Neuronal stem cell (in vitro differentiated cells): ENCODE measurements at regions not wholly inside any gene's neighbourhood (a gene's known extent, or its start where the extent isn't known, plus 50 kb on each side); places are given as distances from the start of the nearest gene placed in this dataset.
A peak's percentile ranks its signal among the peaks of the same experiment; 100 is the strongest.

ENCODE experiments used
- DNase-seq: peaks from one replicate; pipeline ENCODE4 v3.0.0-alpha.2; 2013; ENCODE audit warnings: low spot score
- H2AFZ ChIP-seq: one replicate; pipeline ENCODE4 v1.6.1; 2013; ENCODE audit warnings: mild to moderate bottlenecking, low read length, inconsistent platforms
- H2AK5ac ChIP-seq: 2 replicates; pipeline ENCODE4 v1.6.1; 2013; ENCODE audit warnings: low read depth, mild to moderate bottlenecking, inconsistent platforms, low read length, moderate library complexity, mixed read lengths
- H2BK120ac ChIP-seq: 2 replicates; pipeline ENCODE4 v1.6.1; 2013; ENCODE audit warnings: low read depth, mild to moderate bottlenecking, inconsistent platforms, low read length, moderate library complexity, mixed read lengths
- H2BK12ac ChIP-seq: one replicate; pipeline ENCODE4 v1.6.1; 2013; ENCODE audit warnings: low read length, inconsistent platforms
- H2BK15ac ChIP-seq: 2 replicates; pipeline ENCODE4 v1.6.1; 2013; ENCODE audit warnings: mild to moderate bottlenecking, low read length, inconsistent platforms, mixed read lengths
- H2BK5ac ChIP-seq: one replicate; pipeline ENCODE4 v1.6.1; 2013; ENCODE audit warnings: inconsistent platforms, mild to moderate bottlenecking, low read length, moderate library complexity
- H3K14ac ChIP-seq: one replicate; pipeline ENCODE4 v1.6.1; 2013; ENCODE audit warnings: low read length, inconsistent platforms
- H3K18ac ChIP-seq: 2 replicates; pipeline ENCODE4 v1.6.1; 2013; ENCODE audit warnings: low read length, inconsistent platforms
- H3K23ac ChIP-seq: 2 replicates; pipeline ENCODE4 v1.6.1; 2013; ENCODE audit warnings: low read depth, mild to moderate bottlenecking, mixed read lengths, low read length, inconsistent platforms; ENCODE audit not compliant: poor library complexity
- H3K27ac ChIP-seq: replicated peaks from 3 replicates; pipeline ENCODE4 v1.5.1; 2013; ENCODE audit warnings: low read length, inconsistent platforms
- H3K27me3 ChIP-seq, 3 experiments: 2 replicates each; pipeline ENCODE4 v1.6.1; 2013; ENCODE audit warnings: low read length in 3 of 3, mild to moderate bottlenecking in 2 of 3, inconsistent platforms in 1 of 3, low read depth in 1 of 3, mixed read lengths in 1 of 3, moderate library complexity in 1 of 3; ENCODE audit not compliant: control insufficient read depth in 3 of 3, insufficient read depth in 3 of 3
- H3K36me3 ChIP-seq, 2 donors: replicated peaks in 1 of 2; 2 replicates each; pipeline ENCODE4 v1.6.1; 2013; ENCODE audit warnings: low read length in 2 of 2; ENCODE audit not compliant: control insufficient read depth in 2 of 2, insufficient read depth in 2 of 2
- H3K4ac ChIP-seq: 2 replicates; pipeline ENCODE4 v1.6.1; 2013; ENCODE audit warnings: inconsistent platforms, mild to moderate bottlenecking, low read length, moderate library complexity
- H3K4me1 ChIP-seq, 2 donors: 1 replicate in 1 of 2; 2 replicates in 1 of 2; pipeline ENCODE4 v1.6.1; 2013; ENCODE audit warnings: low read length in 2 of 2, low read depth in 1 of 2; ENCODE audit not compliant: control insufficient read depth in 2 of 2, insufficient read depth in 1 of 2
- H3K4me2 ChIP-seq: one replicate; pipeline ENCODE4 v1.6.1; 2013; ENCODE audit warnings: mild to moderate bottlenecking, low read length, inconsistent platforms; ENCODE audit not compliant: insufficient read depth, poor library complexity, severe bottlenecking
- H3K4me3 ChIP-seq, 2 donors: 2 replicates each; pipeline ENCODE4 v1.5.1; 2013; ENCODE audit warnings: low read length in 2 of 2, mild to moderate bottlenecking in 2 of 2, inconsistent platforms in 1 of 2, moderate library complexity in 1 of 2
- H3K79me1 ChIP-seq: one replicate; pipeline ENCODE4 v1.6.1; 2013; ENCODE audit warnings: low read depth, mild to moderate bottlenecking, inconsistent platforms, low read length, moderate library complexity
- H3K9ac ChIP-seq: one replicate; pipeline ENCODE4 v1.6.1; 2013; ENCODE audit warnings: mild to moderate bottlenecking, low read depth, low read length, inconsistent platforms; ENCODE audit not compliant: poor library complexity
- H3K9me3 ChIP-seq, 2 donors: replicated peaks in 1 of 2; 2 replicates each; pipeline versions ENCODE3 to v1.6.1; 2013; ENCODE audit warnings: low read length in 2 of 2, mild to moderate bottlenecking in 2 of 2, inconsistent platforms in 1 of 2, low read depth in 1 of 2, mixed read lengths in 1 of 2, moderate library complexity in 1 of 2; ENCODE audit not compliant: control insufficient read depth in 2 of 2, insufficient read depth in 1 of 2
- H4K8ac ChIP-seq: one replicate; pipeline ENCODE4 v1.6.1; 2013; ENCODE audit warnings: low read depth, mild to moderate bottlenecking, inconsistent platforms, low read length, moderate library complexity
- H4K91ac ChIP-seq: one replicate; pipeline ENCODE4 v1.6.1; 2013; ENCODE audit warnings: low read length, low read depth, mild to moderate bottlenecking, inconsistent platforms; ENCODE audit not compliant: poor library complexity
- WGBS, 2 donors: extraction: QIAGEN DNeasy Blood & Tissue Kit; methylation state at CpG; one replicate each; pipeline ENCODE4 v1.1.7; 2013; ENCODE audit warnings: missing lambda C conversion rate in 2 of 2, mixed read lengths in 1 of 2; ENCODE audit not compliant: insufficient read length in 2 of 2, insufficient replicate concordance in 1 of 2; ENCODE audit errors: extremely low coverage in 2 of 2; 5-methylcytosine and 5-hydroxymethylcytosine counted together

DNA sequence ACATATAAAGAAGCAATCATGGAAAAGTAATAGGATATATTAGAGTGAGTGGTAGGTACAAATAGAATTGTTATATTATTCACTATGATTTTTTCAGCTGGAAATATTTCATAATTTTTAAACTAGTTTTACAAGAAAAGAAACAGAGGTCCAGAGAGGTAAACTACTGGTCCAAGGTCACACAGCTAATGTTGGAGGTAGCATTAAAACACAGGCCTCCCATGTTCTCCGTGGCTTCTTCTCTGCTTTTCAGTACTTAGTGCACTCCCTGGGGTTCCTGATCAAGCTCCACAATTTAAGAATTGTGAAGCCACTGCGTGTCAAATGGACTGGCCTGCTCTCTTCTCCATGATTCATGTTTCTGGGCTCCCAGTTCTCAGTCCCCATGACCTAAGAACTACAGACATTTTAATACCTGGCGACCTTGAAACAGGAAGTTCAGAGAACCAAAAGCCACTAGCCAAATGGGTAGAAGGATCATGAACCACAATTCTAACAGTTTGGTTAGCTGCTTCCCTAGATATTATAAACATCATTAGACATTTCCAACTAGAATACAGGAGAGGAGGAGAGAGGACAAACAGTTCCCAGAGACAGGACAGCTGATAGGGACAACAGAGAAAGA, 172.0 kb upstream of the KLF3 start:
- Histone ChIP-seq H3K27ac (no peak overlapping the region), H3K9ac (no peak overlapping the region), H3K36me3 (no peaks in the 10 kb centered on the region), H3K4me2 (no peak overlapping the region), H3K9me3 (no peaks in the 10 kb centered on the region), H3K4me3 (no peak overlapping the region), H3K23ac (no peak overlapping the region), H4K91ac (no peak overlapping the region), H2AFZ (no peak overlapping the region), H3K4ac (no peak overlapping the region), H2BK5ac (no peak overlapping the region), H2BK15ac (no peak overlapping the region), H4K8ac (no peak overlapping the region), H2AK5ac (no peak overlapping the region), H3K27me3 (no peaks in the 10 kb centered on the region), H3K14ac (no peak overlapping the region), H3K79me1 (no peaks in the 10 kb centered on the region), H3K18ac (no peak overlapping the region), H2BK120ac (no peak overlapping the region), H3K4me1 (peaks cover 15 to 31% of the 10 kb centered on the region in 2 donors), H2BK12ac (no peak overlapping the region)
- WGBS, 2 donors: no CpG with 5 or more reads among the region's 3 CpGs
- DNase-seq: no peak

DNA sequence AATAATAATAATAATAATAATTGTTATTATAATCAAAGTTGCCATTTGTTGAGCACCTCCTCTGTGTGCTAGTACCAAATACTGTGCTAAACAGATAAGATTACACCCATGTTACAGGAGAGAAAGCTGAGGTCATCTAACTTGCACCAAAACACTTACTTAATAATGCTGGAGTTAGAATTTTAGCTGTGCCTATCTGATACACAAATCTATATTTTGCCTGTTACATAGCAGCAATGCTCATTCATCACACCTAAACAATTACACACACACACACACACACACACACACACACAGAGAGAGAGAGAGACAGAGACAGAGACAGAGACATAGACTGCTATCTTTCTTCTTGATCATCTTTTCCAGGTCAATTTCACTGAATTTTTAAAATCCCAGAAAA, 170.9 kb upstream of the KLF3 start:
- H3K79me1 ChIP-seq: no peaks in the 10 kb centered on the region

DNA sequence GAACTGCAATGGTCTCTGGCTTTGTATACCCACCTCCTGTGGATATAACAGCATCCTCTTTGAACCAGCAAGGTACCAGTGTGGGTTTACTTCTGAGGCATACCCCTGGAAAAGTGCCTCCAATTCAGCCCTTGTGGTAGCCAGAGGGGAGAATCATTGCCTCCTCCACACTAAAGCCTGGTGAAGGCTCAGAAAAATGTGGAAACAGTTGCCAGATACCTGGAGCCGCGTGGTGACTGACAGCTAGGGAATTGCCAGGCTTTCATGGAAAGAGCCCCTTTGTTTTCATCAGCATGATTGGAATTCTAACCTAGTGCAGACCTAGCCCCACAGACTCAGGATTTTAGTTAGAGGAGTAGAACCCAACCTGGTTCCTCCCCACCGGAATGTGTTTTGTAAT, 168.6 kb upstream of the KLF3 start:
- DNase-seq: peak; percentile 57
- Histone ChIP-seq H2AFZ (peak overlapping the region; percentile 50), H3K4me3 (no peak overlapping the region), H3K27ac (peak overlapping the region; percentile 76), H3K79me1 (no peaks in the 10 kb centered on the region), H3K27me3 (no peaks in the 10 kb centered on the region), H4K91ac (no peak overlapping the region), H2BK15ac (no peak overlapping the region), H3K4me1 (peaks cover 10 to 17% of the 10 kb centered on the region in 2 donors), H2BK12ac (no peak overlapping the region), H3K4me2 (no peak overlapping the region), H2BK5ac (no peak overlapping the region), H2BK120ac (no peak overlapping the region), H3K4ac (no peak overlapping the region), H3K9ac (no peak overlapping the region), H3K23ac (no peak overlapping the region), H3K18ac (peak overlapping the region; percentile 1), H3K9me3 (no peaks in the 10 kb centered on the region), H4K8ac (no peak overlapping the region), H3K14ac (no peak overlapping the region), H2AK5ac (no peak overlapping the region), H3K36me3 (no peaks in the 10 kb centered on the region)
- no CpG with 5 or more reads among the region's 3 CpGs for WGBS, 2 donors

More for the DNA sequence above, 170.9 kb upstream of the KLF3 start:
- Histone ChIP-seq H3K4me2 (no peak overlapping the region), H3K4me3 (no peak overlapping the region), H4K8ac (no peak overlapping the region), H3K27ac (no peak overlapping the region), H2BK5ac (no peak overlapping the region), H3K4me1 (peaks cover 15 to 36% of the 10 kb centered on the region in 2 donors), H2BK15ac (no peak overlapping the region), H2BK120ac (no peak overlapping the region), H3K27me3 (no peaks in the 10 kb centered on the region), H3K14ac (no peak overlapping the region), H3K36me3 (no peaks in the 10 kb centered on the region), H3K9ac (no peak overlapping the region), H3K18ac (no peak overlapping the region), H3K4ac (no peak overlapping the region), H2AFZ (no peak overlapping the region), H2AK5ac (no peak overlapping the region), H3K23ac (no peak overlapping the region), H2BK12ac (no peak overlapping the region), H3K9me3 (no peaks in the 10 kb centered on the region), H4K91ac (no peak overlapping the region)
- DNase-seq: no peak

DNA sequence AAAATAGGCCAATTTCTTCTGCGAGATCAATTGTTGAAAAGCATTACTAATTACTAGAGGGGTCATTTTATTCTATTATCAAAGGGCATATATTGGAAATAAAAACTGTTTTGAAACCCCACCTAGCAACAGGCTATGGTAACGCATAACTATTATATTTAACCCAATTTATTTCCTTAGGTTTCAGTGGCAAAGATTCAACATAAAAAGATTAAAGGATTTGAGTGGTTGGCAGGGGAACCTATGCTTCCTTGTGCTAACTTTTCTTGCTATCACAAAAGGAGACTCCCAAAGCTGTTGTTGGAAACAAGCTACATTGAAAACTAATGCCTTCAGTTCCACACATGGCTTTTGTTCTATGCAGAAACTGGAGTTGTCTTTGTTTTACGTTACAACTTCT, 166.9 kb upstream of the KLF3 start:
- Histone ChIP-seq H2AFZ (peak overlapping the region; percentile 75), H3K9ac (no peak overlapping the region), H3K36me3 (no peaks in the 10 kb centered on the region), H3K23ac (no peak overlapping the region), H3K4me1 (peaks cover 6 to 9% of the 10 kb centered on the region in 2 donors), H2BK5ac (no peak overlapping the region), H2BK15ac (no peak overlapping the region), H4K91ac (no peak overlapping the region), H4K8ac (no peak overlapping the region), H2BK12ac (no peak overlapping the region), H3K79me1 (no peaks in the 10 kb centered on the region), H3K14ac (no peak overlapping the region), H3K9me3 (no peaks in the 10 kb centered on the region), H3K27me3 (no peaks in the 10 kb centered on the region), H3K4me3 (no peak overlapping the region), H2AK5ac (no peak overlapping the region), H3K4me2 (no peak overlapping the region), H3K4ac (no peak overlapping the region), H3K18ac (no peak overlapping the region), H3K27ac (no peak overlapping the region), H2BK120ac (no peak overlapping the region)
- WGBS, 2 donors: no CpG with 5 or more reads among the region's 3 CpGs
- no peak for DNase-seq
